ENCODE measurements at regions not wholly inside any gene's neighbourhood (a gene's known extent, or its start where the extent isn't known, plus 50 kb on each side); places are given as distances from the start of the nearest gene placed in this dataset.

DNA sequence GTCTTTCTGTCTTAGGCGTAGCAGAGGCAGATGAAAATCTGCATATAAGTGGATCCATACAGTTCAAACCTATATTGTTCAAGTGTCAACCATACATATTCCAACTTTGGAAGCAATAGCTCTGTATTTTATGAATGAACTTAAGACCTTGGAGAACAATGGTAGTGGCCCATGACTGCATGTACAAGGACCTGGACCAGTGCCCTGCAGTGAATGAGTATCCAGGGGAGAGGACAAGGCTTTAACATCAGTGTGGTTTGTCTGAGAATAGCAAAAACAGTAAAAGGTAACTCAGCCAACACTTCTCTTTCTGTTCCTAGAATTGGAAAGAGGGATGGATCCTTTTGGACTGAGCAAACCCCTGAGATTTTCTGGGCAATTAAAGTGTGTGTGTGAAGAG lies 230.8 kb upstream of the LINC00305 start:
- peaks cover 24% of the 10 kb centered on the region for H3K9me3 Mint-ChIP-seq
- DNase-seq (ENCODE audit: low spot score) (no peak), ATAC-seq (no peak)
- no peak for TF ChIP-seq RELA (CRISPR knock-in tag; IDR thresholded peaks at IDR 0.05; ENCODE audit: borderline replicate concordance)
- no peak for TF ChIP-seq SMAD4 (CRISPR knock-in tag; IDR thresholded peaks at IDR 0.05)
- TF ChIP-seq SMAD3 (CRISPR knock-in tag; IDR thresholded peaks at IDR 0.05; ENCODE audit: borderline replicate concordance), result no peak
- no peak for TF ChIP-seq FOXJ3 (CRISPR knock-in tag; IDR thresholded peaks at IDR 0.05; ENCODE audit: borderline replicate concordance)
- TF ChIP-seq, protein P1, sequence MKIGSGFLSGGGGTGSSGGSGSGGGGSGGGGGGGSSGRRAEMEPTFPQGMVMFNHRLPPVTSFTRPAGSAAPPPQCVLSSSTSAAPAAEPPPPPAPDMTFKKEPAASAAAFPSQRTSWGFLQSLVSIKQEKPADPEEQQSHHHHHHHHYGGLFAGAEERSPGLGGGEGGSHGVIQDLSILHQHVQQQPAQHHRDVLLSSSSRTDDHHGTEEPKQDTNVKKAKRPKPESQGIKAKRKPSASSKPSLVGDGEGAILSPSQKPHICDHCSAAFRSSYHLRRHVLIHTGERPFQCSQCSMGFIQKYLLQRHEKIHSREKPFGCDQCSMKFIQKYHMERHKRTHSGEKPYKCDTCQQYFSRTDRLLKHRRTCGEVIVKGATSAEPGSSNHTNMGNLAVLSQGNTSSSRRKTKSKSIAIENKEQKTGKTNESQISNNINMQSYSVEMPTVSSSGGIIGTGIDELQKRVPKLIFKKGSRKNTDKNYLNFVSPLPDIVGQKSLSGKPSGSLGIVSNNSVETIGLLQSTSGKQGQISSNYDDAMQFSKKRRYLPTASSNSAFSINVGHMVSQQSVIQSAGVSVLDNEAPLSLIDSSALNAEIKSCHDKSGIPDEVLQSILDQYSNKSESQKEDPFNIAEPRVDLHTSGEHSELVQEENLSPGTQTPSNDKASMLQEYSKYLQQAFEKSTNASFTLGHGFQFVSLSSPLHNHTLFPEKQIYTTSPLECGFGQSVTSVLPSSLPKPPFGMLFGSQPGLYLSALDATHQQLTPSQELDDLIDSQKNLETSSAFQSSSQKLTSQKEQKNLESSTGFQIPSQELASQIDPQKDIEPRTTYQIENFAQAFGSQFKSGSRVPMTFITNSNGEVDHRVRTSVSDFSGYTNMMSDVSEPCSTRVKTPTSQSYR (CRISPR knock-in tag; IDR thresholded peaks at IDR 0.05), result no peak
- no peak for TF ChIP-seq MAX (CRISPR knock-in tag; IDR thresholded peaks at IDR 0.05)
- H3K4me3 Mint-ChIP-seq, result no peak overlapping the region
- H3K27ac Mint-ChIP-seq, result no peak overlapping the region
- ChIA-PET CTCF (no interaction called here), POLR2A (no interaction called here)
- H3K36me3 Mint-ChIP-seq, result peaks cover 7% of the 10 kb centered on the region; the same call in 1 of the 2 replicates
- H3K27me3 Mint-ChIP-seq (ENCODE audit: low read depth), result no peaks in the 10 kb centered on the region; the same call in 1 of the 2 replicates
- no peaks in the 10 kb centered on the region for H3K4me1 Mint-ChIP-seq

- Mint-ChIP-seq H3K27me3 (ENCODE audit: low read depth) (no peaks in the 10 kb centered on the region; the same call in 1 of the 2 replicates), H3K36me3 (peaks cover 10% of the 10 kb centered on the region; the same call in 1 of the 2 replicates), H3K27ac (no peak overlapping the region), H3K9me3 (peaks cover 27% of the 10 kb centered on the region), H3K4me1 (no peaks in the 10 kb centered on the region), H3K4me3 (no peak overlapping the region)
- DNase-seq (ENCODE audit: low spot score), result no peak
- no peak for TF ChIP-seq USF1 (CRISPR knock-in tag; IDR thresholded peaks at IDR 0.05)
- no peak for TF ChIP-seq NFYB (CRISPR knock-in tag; conservative IDR thresholded peaks at IDR 0.05; ENCODE audit: low read depth)
- no peak for TF ChIP-seq NR2C2 (CRISPR knock-in tag; IDR thresholded peaks at IDR 0.05)
- TF ChIP-seq, protein P2, sequence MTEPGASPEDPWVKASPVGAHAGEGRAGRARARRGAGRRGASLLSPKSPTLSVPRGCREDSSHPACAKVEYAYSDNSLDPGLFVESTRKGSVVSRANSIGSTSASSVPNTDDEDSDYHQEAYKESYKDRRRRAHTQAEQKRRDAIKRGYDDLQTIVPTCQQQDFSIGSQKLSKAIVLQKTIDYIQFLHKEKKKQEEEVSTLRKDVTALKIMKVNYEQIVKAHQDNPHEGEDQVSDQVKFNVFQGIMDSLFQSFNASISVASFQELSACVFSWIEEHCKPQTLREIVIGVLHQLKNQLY (CRISPR knock-in tag; IDR thresholded peaks at IDR 0.05), result no peak
- TF ChIP-seq NR3C1 (CRISPR knock-in tag; conservative IDR thresholded peaks at IDR 0.05; ENCODE audit: low read depth), result no peak
- no peak for TF ChIP-seq E2F4 (CRISPR knock-in tag; IDR thresholded peaks at IDR 0.05; ENCODE audit: borderline replicate concordance, low read depth)
- no peak for TF ChIP-seq NR1H2 (CRISPR knock-in tag; IDR thresholded peaks at IDR 0.05)
- TF ChIP-seq GRHL2 (CRISPR knock-in tag; IDR thresholded peaks at IDR 0.05; ENCODE audit: insufficient replicate concordance, severe bottlenecking), result no peak
- TF ChIP-seq ZNF423 (CRISPR knock-in tag; IDR thresholded peaks at IDR 0.05), result no peak
- no peak for TF ChIP-seq FOXJ3 (CRISPR knock-in tag; IDR thresholded peaks at IDR 0.05; ENCODE audit: borderline replicate concordance)
- TF ChIP-seq ZBTB21 (CRISPR knock-in tag; IDR thresholded peaks at IDR 0.05; ENCODE audit: borderline replicate concordance), result no peak
- no peak for TF ChIP-seq HMGXB4 (CRISPR knock-in tag; IDR thresholded peaks at IDR 0.05)
- ATAC-seq, result no peak
- ChIA-PET POLR2A (no interaction called here), CTCF (no interaction called here)
Observed at GRCh38 chr18:64377446-64377845, 228.6 kb upstream of the LINC00305 start.
